Kidney glomerular epithelial cell (primary cell): ENCODE measurements at regions not wholly inside any gene's neighbourhood (a gene's known extent, or its start where the extent isn't known, plus 50 kb on each side); places are given as distances from the start of the nearest gene placed in this dataset.

Experiments used
- DNase-seq: peaks from one replicate; lab custom pipeline; 2025; lab: John Stamatoyannopoulos, UW

- no peak for DNase-seq
These were observed 89.8 kb upstream of the CHST9 start for GRCh38 chr18:27274901-27275300.

DNA sequence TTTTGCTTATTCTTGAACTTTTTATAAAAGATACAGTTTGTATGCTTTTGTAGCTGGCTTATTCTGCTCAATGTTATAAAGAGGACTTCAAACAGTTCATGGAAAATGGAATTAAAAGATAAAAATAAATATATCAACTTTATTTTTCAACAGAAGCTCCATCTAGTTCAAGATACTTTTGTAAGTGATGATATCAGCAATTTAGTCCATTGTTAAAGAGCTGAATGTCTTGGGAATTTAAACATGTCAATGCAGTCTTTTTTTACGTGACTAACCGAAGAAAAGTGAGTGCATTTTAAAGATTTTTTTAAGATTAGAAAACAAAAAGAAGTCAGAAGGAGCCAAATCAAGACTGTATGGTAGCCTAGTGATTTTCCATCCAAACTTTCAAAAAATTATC lies 85.4 kb upstream of the CHST9 start:
- DNase-seq, result no peak

GRCh38 chr18:27263369-27263768 lies 78.3 kb upstream of the CHST9 start:
- DNase-seq, result no peak

DNA sequence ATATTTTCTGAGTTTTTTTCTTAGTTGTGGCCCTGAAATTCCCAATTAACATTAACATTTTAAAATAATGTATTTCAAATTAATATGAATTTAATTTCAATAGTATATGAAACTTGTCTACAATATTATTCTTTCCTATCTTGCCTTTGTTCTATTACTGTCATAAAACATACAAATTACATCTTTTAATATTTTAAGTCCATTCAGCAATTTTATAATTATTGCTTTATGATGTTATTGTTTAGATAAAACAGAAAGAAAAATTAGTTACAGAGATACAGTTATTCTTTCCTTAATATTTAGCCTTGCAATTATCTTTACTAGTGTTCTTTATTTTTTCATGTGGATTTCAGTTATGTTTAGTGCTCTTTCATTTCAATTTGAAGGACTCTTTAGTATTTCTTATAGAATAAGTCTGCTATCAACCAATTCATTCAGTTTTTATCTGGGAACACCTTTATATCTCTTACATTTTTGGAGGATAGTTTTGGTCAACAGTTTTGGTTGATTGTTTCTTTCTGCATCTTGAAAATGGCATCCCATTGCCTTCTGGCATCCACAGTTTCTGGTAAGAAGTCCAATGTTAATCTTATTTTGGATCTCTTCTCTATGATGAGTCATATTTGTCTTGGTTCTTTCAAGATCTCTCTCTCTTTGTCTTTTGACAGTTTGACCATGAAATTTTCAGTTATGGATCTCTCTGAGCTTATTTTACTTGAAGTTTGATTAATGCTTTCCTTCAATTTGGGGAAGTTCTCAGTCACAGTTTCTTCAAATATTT lies 76.9 kb upstream of the CHST9 start:
- no peak for DNase-seq

DNA sequence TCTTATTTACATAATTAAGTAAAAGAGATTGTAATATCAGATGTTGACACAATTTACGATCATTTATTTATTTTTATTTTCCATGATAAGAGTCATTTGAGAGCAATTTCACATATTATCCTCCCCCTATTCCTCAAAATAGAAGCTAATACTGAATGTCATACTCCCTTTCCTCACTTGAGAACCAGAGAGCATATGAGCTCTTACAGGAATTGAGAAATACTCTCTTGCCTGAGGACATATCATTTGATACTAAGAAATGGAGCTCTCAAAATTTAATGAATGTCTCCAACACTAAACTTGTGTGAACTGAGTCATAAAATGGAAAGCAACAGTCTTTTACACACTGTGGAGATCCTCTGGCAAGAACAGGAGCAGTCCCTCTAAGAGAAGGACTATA lies 68.5 kb upstream of the CHST9 start:
- no peak for DNase-seq

GRCh38 chr18:27250471-27250870 lies 65.4 kb upstream of the CHST9 start:
- DNase-seq, result no peak

GRCh38 chr18:27249933-27250332 lies 64.8 kb upstream of the CHST9 start:
- DNase-seq, result no peak

- no peak for DNase-seq
These were observed 59.2 kb upstream of the CHST9 start for GRCh38 chr18:27244259-27244658.

GRCh38 chr18:27242392-27243047 lies 57.4 kb upstream of the CHST9 start:
- DNase-seq, result no peak

DNA sequence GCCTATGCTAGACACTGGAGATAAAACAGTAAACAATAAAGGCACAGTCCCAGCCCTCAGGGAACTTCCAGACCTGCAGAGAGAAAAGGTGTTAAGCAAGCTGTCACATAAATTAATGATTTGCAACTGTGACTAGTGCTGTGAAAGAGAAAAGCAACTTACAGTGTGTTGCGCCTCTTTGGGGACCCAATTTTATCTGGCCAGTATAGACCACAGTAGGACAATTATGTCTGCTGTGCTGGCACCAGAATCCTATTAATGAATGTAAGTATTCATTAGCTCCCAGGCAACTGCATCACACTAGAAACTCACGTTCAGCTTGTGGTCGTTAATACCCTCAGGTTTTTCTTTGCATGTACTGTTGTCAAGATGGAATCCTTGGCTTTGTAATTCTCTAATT lies 55.3 kb upstream of the CHST9 start:
- DNase-seq, result no peak

- DNase-seq, result no peak
These were observed 54.6 kb upstream of the CHST9 start for GRCh38 chr18:27239669-27240068.

- no peak for DNase-seq
These were observed 50.2 kb upstream of the CHST9 start for GRCh38 chr18:27235218-27235870.
